HepG2 (cell line): ENCODE measurements at regions not wholly inside any gene's neighbourhood (a gene's known extent, or its start where the extent isn't known, plus 50 kb on each side); places are given as distances from the start of the nearest gene placed in this dataset.
A peak's percentile ranks its signal among the peaks of the same experiment; 100 is the strongest.

ENCODE experiments used
- ETV5 ChIP-seq: IDR thresholded peaks from 2 replicates; pipeline ENCODE4 v1.6.1; 2018; ENCODE audit warnings: missing biosample characterization, missing genetic modification reagents, inconsistent platforms, borderline replicate concordance
- FOSL1 ChIP-seq: sonication (generic); formaldehyde crosslinking; IDR thresholded peaks from 2 replicates; pipeline ENCODE4 v1.9.0; 2021; ENCODE audit warnings: missing genetic modification reagents, borderline replicate concordance
- KAT2B ChIP-seq: fragments of 150-350 bp; IDR thresholded peaks from 2 replicates; pipeline ENCODE4 v1.6.1; 2014; ENCODE audit warnings: low read depth, low read length, borderline replicate concordance
- KDM2A ChIP-seq: sonication (generic); formaldehyde crosslinking; IDR thresholded peaks from 2 replicates; pipeline ENCODE4 v1.4.0; 2020; ENCODE audit warnings: low read depth, missing genetic modification reagents, borderline replicate concordance
- KLF6 ChIP-seq: IDR thresholded peaks from 2 replicates; pipeline ENCODE4 v1.8.0; 2016; ENCODE audit warnings: missing biosample characterization, missing genetic modification reagents
- NCOA5 ChIP-seq: sonication (generic); formaldehyde crosslinking; IDR thresholded peaks from 2 replicates; pipeline ENCODE4 v1.4.0; 2020; ENCODE audit warnings: missing genetic modification reagents
- RXRB ChIP-seq: IDR thresholded peaks from 2 replicates; pipeline ENCODE4 v1.6.1; 2016; ENCODE audit warnings: borderline replicate concordance, missing genetic modification reagents, missing compliant biosample characterization
- SAFB2 ChIP-seq: sonication (generic); formaldehyde crosslinking; IDR thresholded peaks from 2 replicates; pipeline ENCODE4 v1.5.1; 2020; ENCODE audit warnings: missing genetic modification reagents, low read depth, mild to moderate bottlenecking, borderline replicate concordance
- ZNF124 ChIP-seq: sonication (generic); formaldehyde crosslinking; IDR thresholded peaks from 2 replicates; pipeline ENCODE4 v1.4.0; 2020; ENCODE audit warnings: missing genetic modification reagents
- ZNF562 ChIP-seq: sonication (generic); formaldehyde crosslinking; IDR thresholded peaks from 2 replicates; pipeline ENCODE4 v1.8.0; 2022; ENCODE audit warnings: missing genetic modification reagents, borderline replicate concordance
- ZNF572 ChIP-seq: sonication (generic); formaldehyde crosslinking; IDR thresholded peaks from 2 replicates; pipeline ENCODE4 v1.5.1; 2020; ENCODE audit warnings: mild to moderate bottlenecking, missing genetic modification reagents
- ZNF616 ChIP-seq: sonication (generic); formaldehyde crosslinking; IDR thresholded peaks from 2 replicates; pipeline ENCODE4 v1.5.0; 2020; ENCODE audit warnings: low read depth, mild to moderate bottlenecking, missing genetic modification reagents
- ZNF678 ChIP-seq: sonication (generic); formaldehyde crosslinking; IDR thresholded peaks from 2 replicates; pipeline ENCODE4 v1.4.0; 2020; ENCODE audit warnings: mild to moderate bottlenecking, missing genetic modification reagents
- ZNF709 ChIP-seq: sonication (generic); formaldehyde crosslinking; IDR thresholded peaks from 2 replicates; pipeline ENCODE4 v1.5.0; 2020; ENCODE audit warnings: mild to moderate bottlenecking, missing genetic modification reagents
- ZNF83 ChIP-seq: sonication (generic); formaldehyde crosslinking; IDR thresholded peaks from 2 replicates; pipeline ENCODE4 v1.4.0; 2020; ENCODE audit warnings: missing genetic modification reagents, mild to moderate bottlenecking, borderline replicate concordance
- ZNF883 ChIP-seq: sonication (generic); formaldehyde crosslinking; IDR thresholded peaks from 2 replicates; pipeline ENCODE4 v1.5.1; 2020; ENCODE audit warnings: mild to moderate bottlenecking, missing genetic modification reagents; ENCODE audit errors: not compliant biosample characterization
- TF ChIP-seq, protein P1 (sequence below): sonication (generic); formaldehyde crosslinking; IDR thresholded peaks from 2 replicates; pipeline ENCODE4 v1.5.0; 2020; ENCODE audit warnings: missing genetic modification reagents
- TF ChIP-seq, protein P2 (sequence below): sonication (generic); formaldehyde crosslinking; IDR thresholded peaks from 2 replicates; pipeline ENCODE4; 2020; ENCODE audit warnings: missing genetic modification reagents, mild to moderate bottlenecking, borderline replicate concordance
- TF ChIP-seq, protein P3 (sequence below), 2 experiments: sonication (generic) in 1 of 2; formaldehyde crosslinking in 1 of 2; IDR thresholded peaks; 2 replicates each; pipeline versions ENCODE4 v1.4.0 to v1.6.1; 2018 to 2020; ENCODE audit warnings: missing genetic modification reagents in 2 of 2, borderline replicate concordance in 1 of 2, low read depth in 1 of 2, mild to moderate bottlenecking in 1 of 2, missing biosample characterization in 1 of 2
- TF ChIP-seq, protein P4 (sequence below): sonication (generic); formaldehyde crosslinking; IDR thresholded peaks from 2 replicates; pipeline ENCODE4 v1.5.0; 2020; ENCODE audit warnings: mild to moderate bottlenecking, missing genetic modification reagents, moderate library complexity
- TF ChIP-seq, protein P5 (sequence below): sonication (generic); formaldehyde crosslinking; IDR thresholded peaks from 2 replicates; pipeline ENCODE4 v1.5.1; 2020; ENCODE audit warnings: missing genetic modification reagents, mild to moderate bottlenecking, borderline replicate concordance

DNA sequence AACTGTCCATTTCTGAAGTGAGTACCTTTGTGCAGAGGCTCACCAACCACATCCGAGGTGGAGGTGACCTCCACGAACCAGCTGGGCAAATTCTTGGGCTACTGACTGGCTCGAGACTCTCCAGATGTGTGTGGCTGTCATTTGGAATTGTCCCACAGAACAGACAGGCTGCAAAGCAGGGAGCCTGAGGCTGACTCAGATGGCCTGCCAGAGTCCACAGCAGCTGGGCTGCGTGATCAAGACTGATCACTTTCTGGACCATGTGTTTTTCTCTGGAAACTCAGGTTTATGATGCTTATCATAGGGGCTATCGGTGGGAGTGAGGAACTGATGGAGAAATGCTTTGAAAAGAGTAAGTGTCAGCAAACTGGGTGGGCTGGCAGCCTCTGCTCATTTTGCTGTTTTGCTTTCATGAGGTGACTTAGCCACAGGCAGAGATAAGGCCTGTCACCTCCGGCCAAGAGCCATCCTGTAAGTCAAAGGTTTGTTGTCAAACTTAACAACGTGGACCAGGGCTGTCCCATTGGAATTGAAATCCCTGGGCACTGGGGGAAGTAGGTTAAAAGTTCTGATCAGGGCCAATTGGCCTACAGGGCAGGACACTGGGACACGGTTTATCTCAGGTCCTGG, 120.4 kb downstream of the LIPG start (continued):
- TF ChIP-seq RXRB (CRISPR knock-in tag), result peak; percentile 24; the same call in 1 of the 2 replicates
- no peak for TF ChIP-seq ZNF678 (CRISPR knock-in tag)
- TF ChIP-seq KLF6 (CRISPR knock-in tag), result no peak
- TF ChIP-seq ZNF124 (CRISPR knock-in tag), result no peak
- TF ChIP-seq ZNF572, result peak; percentile 27; the same call in 1 of the 2 replicates
- no peak for TF ChIP-seq SAFB2 (CRISPR knock-in tag)
- no peak for TF ChIP-seq ZNF83
- TF ChIP-seq ETV5 (CRISPR knock-in tag), result peak; percentile 43; the same call in 1 of the 2 replicates
- TF ChIP-seq, protein P1, sequence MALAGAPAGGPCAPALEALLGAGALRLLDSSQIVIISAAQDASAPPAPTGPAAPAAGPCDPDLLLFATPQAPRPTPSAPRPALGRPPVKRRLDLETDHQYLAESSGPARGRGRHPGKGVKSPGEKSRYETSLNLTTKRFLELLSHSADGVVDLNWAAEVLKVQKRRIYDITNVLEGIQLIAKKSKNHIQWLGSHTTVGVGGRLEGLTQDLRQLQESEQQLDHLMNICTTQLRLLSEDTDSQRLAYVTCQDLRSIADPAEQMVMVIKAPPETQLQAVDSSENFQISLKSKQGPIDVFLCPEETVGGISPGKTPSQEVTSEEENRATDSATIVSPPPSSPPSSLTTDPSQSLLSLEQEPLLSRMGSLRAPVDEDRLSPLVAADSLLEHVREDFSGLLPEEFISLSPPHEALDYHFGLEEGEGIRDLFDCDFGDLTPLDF (CRISPR knock-in tag), result no peak
- TF ChIP-seq ZNF616, result no peak
- TF ChIP-seq KAT2B, result no peak
- TF ChIP-seq, protein P2, sequence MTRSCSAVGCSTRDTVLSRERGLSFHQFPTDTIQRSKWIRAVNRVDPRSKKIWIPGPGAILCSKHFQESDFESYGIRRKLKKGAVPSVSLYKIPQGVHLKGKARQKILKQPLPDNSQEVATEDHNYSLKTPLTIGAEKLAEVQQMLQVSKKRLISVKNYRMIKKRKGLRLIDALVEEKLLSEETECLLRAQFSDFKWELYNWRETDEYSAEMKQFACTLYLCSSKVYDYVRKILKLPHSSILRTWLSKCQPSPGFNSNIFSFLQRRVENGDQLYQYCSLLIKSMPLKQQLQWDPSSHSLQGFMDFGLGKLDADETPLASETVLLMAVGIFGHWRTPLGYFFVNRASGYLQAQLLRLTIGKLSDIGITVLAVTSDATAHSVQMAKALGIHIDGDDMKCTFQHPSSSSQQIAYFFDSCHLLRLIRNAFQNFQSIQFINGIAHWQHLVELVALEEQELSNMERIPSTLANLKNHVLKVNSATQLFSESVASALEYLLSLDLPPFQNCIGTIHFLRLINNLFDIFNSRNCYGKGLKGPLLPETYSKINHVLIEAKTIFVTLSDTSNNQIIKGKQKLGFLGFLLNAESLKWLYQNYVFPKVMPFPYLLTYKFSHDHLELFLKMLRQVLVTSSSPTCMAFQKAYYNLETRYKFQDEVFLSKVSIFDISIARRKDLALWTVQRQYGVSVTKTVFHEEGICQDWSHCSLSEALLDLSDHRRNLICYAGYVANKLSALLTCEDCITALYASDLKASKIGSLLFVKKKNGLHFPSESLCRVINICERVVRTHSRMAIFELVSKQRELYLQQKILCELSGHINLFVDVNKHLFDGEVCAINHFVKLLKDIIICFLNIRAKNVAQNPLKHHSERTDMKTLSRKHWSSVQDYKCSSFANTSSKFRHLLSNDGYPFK (CRISPR knock-in tag), result no peak
- TF ChIP-seq, protein P3, sequence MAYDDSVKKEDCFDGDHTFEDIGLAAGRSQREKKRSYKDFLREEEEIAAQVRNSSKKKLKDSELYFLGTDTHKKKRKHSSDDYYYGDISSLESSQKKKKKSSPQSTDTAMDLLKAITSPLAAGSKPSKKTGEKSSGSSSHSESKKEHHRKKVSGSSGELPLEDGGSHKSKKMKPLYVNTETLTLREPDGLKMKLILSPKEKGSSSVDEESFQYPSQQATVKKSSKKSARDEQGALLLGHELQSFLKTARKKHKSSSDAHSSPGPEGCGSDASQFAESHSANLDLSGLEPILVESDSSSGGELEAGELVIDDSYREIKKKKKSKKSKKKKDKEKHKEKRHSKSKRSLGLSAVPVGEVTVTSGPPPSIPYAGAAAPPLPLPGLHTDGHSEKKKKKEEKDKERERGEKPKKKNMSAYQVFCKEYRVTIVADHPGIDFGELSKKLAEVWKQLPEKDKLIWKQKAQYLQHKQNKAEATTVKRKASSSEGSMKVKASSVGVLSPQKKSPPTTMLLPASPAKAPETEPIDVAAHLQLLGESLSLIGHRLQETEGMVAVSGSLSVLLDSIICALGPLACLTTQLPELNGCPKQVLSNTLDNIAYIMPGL (CRISPR knock-in tag; IDR thresholded peaks at IDR 0.05; ENCODE audit: borderline replicate concordance in 1 of 2, low read depth in 1 of 2), result no peak
- no peak for TF ChIP-seq ZNF883 (CRISPR knock-in tag)
- no peak for TF ChIP-seq KDM2A (CRISPR knock-in tag)
- TF ChIP-seq, protein P4, sequence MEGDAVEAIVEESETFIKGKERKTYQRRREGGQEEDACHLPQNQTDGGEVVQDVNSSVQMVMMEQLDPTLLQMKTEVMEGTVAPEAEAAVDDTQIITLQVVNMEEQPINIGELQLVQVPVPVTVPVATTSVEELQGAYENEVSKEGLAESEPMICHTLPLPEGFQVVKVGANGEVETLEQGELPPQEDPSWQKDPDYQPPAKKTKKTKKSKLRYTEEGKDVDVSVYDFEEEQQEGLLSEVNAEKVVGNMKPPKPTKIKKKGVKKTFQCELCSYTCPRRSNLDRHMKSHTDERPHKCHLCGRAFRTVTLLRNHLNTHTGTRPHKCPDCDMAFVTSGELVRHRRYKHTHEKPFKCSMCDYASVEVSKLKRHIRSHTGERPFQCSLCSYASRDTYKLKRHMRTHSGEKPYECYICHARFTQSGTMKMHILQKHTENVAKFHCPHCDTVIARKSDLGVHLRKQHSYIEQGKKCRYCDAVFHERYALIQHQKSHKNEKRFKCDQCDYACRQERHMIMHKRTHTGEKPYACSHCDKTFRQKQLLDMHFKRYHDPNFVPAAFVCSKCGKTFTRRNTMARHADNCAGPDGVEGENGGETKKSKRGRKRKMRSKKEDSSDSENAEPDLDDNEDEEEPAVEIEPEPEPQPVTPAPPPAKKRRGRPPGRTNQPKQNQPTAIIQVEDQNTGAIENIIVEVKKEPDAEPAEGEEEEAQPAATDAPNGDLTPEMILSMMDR (CRISPR knock-in tag), result no peak
- TF ChIP-seq ZNF562 (CRISPR knock-in tag), result no peak
- no peak for TF ChIP-seq FOSL1
- TF ChIP-seq ZNF709 (CRISPR knock-in tag), result no peak
- TF ChIP-seq, protein P5, sequence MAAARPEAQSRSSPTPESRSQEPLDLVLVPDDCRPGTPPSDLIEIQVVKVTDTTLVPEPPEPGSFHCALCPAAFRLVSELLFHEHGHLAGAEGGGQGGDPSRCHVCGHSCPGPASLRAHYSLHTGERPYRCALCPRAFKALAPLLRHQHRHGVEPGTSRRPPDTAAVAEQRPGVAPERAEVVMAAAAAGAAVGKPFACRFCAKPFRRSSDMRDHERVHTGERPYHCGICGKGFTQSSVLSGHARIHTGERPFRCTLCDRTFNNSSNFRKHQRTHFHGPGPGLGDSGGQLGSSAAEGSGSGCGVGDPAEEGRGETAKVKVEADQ (CRISPR knock-in tag), result no peak
- no peak for TF ChIP-seq NCOA5 (CRISPR knock-in tag)
